ENCODE measurements at regions not wholly inside any gene's neighbourhood (a gene's known extent, or its start where the extent isn't known, plus 50 kb on each side); places are given as distances from the start of the nearest gene placed in this dataset.

- DNase-seq = no peak
Observed at GRCh38 chr3:83902787-83903533, 1055.8 kb upstream of the CADM2 start.

DNA sequence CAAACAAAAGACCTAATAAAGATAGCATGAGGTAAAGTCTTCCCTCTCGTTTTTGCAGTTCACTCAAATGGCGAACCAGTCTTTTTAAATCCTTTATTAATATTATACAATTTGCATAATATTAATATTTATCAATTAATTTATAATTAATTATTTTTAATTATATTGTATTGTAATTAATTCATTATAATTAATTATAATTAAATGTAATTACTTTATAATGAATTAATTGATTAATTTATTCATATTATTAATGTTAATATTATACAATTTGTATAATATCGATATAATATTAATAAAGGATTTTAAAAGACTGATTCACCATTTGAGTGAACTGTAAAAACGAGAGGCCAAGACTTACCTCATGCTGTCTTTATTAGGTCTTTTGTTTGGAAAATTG lies 1045.4 kb upstream of the CADM2 start:
- DNase-seq = no peak

DNA sequence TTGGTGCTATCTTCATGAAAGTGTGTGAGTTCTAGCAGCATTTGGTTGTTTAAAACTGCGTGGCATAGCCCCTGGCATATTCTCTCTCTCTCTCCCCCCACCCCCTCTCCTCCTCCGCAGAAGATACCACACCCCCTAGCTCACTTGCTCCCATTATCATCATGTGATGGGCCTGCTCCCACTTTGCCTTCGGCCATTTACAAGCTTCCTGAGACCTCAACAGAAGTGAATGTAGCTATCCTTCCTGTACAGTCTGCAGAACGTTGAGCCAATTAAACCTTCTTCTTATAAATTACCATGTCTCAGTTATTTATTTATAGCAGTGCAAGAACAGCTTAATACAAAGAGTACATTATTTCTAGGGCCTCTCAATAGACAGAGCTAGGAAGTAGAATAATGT lies 1032.5 kb upstream of the CADM2 start:
- no peak for DNase-seq

- DNase-seq = no peak
Observed at GRCh38 chr3:83928391-83928790, 1030.4 kb upstream of the CADM2 start.

DNA sequence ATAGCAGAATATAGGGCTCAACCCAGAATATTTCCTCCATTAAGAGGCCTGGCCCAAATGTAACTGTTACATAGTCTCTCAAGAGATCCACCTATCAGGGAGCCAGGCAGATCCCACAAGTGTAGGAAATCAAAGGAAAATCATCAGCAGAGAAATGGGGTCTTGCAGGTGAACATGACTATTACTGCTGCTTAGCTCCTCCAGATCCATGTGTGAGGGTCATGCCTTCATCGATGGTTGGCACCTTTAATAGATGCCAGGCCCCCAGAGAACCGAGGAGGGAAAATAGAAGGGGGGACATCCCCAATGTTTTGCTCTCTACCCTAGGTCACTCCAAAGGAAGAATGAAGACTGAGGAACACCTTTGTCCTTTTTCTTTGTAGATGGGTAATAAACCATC lies 1029.9 kb upstream of the CADM2 start:
- no peak for DNase-seq

GRCh38 chr3:83934192-83935021 lies 1024.4 kb upstream of the CADM2 start:
- no peak for DNase-seq

- no peak for DNase-seq
Observed at GRCh38 chr3:83938491-83938890, 1020.3 kb upstream of the CADM2 start.

GRCh38 chr3:83941990-83942745 lies 1016.6 kb upstream of the CADM2 start:
- DNase-seq = no peak

GRCh38 chr3:83946049-83946448 lies 1012.7 kb upstream of the CADM2 start:
- no peak for DNase-seq

DNA sequence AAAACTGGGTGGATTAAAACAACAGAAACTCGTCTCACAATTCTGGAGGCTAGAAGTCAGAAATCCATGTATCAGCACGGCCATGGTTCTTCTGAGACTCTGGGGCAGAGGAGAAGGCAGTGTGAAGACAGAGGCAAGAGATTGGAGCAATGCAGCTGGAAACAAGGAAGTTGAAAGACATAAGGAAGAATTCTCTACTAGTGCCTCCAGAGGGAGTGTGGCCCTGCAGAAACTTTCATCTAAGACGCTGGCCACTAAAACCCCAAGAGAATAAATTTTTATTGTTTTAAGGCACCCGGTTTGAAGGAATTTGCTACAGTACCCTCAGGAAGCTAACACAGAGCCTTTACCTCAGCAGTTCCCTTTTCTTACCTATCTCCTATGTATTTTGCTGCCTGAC lies 1012.2 kb upstream of the CADM2 start:
- DNase-seq = no peak

DNA sequence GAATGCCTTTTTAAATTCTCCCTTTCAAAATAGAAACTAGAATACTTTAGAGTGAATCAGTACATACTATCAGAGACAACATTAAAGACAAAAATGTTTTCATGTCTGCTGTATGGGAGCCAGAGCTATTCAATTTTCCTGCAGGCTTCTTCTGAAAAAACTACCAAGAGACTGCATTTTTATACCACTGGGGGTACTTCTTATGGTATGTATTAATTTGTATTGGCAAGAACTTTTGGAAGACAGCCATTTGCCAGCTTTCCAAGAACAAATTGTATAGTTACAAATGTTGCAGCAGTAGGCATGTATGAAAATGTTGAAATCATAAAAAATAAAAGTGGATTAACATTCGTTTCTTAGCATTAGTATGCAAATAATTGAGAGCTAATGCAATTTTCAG lies 1010.0 kb upstream of the CADM2 start:
- DNase-seq = no peak

DNA sequence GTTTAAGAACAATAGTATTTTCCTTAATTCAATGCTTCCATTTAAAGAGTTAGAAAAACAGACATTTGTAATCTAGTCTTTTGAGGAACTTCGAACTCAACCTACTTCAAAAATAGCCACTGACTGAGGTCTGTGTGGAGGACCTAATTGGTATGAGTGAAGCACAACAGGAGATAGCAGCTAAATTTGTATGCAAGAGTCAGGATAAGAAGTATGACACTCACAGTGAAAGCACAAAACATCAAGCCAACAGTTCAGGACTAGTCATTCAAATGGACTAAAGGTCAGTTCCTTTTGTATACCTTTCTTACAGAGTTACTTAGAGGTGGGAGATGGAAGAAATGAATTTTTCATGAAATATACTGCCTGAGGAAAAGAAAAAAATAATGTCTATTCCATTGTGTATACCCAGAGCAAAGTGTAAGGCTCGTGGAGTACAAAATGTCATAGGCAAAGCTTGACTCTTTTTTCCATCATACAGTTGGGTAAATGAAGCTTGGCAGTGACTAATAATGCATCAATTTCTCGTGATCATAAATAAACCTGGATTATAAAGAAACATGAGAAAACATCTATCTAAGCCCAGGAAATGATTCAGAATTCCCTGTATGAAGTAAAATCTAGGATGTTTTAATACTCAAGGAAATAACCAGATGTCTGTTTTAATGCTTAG lies 1005.2 kb upstream of the CADM2 start:
- DNase-seq = peak in 1 of 2 donors; percentile 13

GRCh38 chr3:83956431-83956830 lies 1002.4 kb upstream of the CADM2 start:
- DNase-seq = no peak

GRCh38 chr3:83968356-83968755 lies 990.4 kb upstream of the CADM2 start:
- DNase-seq = no peak

GRCh38 chr3:83971666-83972065 lies 987.1 kb upstream of the CADM2 start:
- no peak for DNase-seq

GRCh38 chr3:84008623-84009022 lies 950.2 kb upstream of the CADM2 start:
- no peak for DNase-seq

DNA sequence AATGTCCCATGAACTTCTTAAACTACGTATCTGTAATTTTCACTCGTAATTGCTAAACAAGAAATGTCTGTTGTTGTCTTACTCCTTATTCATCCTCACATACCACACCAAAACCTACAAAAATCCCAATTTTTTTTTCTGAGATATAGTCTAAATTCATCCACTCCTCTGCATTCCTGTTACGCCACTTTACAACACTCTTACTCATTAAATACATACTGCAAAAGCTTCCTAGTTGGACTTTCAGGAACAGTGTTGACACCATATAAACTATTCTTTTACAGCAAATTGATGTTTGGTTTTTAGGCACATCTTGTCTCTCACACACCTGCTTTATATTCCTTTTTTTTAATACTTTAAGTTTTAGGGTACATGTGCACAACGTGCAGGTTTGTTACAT lies 934.9 kb upstream of the CADM2 start:
- DNase-seq = no peak

GRCh38 chr3:84039099-84039498 lies 919.7 kb upstream of the CADM2 start:
- no peak for DNase-seq

DNA sequence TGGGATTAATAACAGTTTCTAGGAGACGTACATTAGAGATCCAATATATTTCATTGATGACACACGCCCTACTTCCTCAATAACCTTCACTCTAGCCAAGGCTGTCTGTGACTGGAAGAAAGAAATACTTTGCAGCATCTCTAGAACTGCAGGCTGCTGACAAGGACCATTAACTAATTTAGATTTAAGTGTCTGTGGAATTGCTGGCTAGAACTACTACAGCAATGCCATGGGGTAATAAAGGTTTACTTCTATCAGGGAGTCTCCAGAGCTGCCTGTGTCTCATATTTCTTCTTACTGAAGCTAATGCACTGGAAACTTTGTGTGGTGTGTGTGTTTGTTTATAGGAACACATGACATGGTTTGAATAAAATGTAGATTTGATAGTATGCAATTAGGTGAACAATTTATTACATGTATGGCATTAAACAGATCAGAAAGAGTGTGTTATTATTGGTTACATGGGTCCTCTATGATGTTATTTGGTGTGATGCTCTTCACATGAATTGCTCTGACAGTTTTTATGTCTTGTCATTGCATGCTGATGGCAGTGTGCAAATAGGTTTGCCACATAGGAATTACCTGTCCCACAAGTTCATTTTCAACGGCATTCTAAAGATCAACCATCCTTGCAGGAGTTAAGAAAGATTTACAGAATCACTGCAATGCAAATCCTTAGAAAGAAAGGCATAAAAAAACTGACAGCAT lies 916.2 kb upstream of the CADM2 start:
- DNase-seq = no peak

DNA sequence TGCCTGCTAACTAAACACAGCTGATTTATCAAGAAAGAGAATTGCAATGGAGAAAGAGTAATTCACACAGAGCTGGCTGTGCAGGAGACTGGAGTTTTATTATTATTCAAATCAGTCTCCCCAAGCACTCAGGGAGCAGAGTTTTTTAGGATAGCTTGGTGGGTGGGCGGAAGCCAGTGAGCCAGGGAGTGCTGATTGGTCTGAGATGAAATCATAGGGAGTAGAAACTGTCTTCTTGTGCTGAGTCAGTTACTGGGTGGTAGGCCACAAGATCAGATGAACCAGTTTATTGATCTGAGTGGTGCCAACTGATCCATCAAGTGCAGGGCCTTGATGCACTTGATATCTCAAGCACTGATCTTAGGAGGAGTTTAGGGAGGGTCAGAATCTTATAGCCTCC lies 891.9 kb upstream of the CADM2 start:
- no peak for DNase-seq

DNA sequence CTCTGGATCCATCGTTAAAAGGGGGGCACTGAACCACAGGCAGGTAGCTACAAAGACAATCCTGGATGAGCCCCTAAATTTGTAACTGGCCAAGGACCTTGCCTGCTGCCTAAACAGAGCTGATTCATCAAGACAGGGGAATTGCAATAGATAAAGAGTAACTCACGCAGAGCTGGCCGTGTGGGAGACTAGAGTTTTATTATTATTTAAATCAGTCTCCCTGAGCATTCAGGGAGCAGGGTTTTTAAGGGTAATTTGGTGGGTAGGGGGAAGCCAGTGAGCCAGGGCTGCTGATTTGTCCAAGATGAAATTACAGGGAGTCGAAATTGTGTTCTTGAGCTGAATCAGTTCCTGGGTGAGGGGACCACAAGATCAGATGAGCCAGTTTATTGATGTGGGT lies 885.1 kb upstream of the CADM2 start:
- DNase-seq = no peak

DNA sequence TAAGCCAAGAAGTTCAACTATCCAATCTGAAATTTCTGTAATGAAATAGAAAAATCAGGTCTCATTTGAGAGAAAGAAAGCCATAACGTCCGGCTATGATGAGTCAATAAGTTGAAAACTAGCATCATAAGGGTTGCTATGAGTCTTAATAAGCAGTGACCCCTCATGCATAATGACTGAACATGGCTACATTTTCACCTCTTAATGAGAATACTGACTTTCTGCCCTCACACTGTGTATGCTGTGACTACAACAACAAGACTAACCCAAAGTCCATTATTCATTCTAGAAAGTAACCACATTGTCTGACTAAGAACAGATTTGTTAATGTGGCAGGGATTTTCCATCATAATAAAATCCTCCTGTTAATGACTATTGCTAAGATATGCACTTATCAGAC lies 884.0 kb upstream of the CADM2 start:
- no peak for DNase-seq
